GM21515 (cell line): ENCODE measurements at regions not wholly inside any gene's neighbourhood (a gene's known extent, or its start where the extent isn't known, plus 50 kb on each side); places are given as distances from the start of the nearest gene placed in this dataset.

Source experiments
- ATAC-seq: cut with Tn5 transposase; IDR thresholded peaks from one replicate; pipeline ENCODE4 v1.9.1; 2021; ENCODE audit not compliant: unreplicated experiment

- peak; percentile 54 for ATAC-seq
Observed at GRCh38 chr6:30396833-30397479, 52.0 kb downstream of the RPP21 start.

DNA sequence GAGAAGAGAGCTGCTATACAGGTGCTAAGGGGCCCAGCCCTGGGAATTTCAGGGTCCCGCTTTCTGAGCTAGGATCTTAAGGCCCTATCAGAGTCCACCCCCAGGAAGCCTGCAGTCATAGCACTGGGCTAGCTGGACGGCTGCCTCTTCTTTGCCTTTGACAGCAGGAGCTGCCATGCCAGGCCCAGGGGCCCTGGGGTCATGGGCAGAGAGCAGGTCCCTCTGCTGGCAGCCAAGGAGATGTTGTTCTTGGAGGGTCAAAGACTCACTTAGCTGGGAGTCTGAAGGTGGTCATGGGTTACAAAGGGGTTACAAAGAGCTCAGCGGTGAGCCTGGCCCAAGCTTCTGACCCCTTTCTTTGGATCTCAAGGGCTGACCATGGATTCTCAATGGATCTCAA, 52.7 kb downstream of the RPP21 start:
- ATAC-seq: no peak

DNA sequence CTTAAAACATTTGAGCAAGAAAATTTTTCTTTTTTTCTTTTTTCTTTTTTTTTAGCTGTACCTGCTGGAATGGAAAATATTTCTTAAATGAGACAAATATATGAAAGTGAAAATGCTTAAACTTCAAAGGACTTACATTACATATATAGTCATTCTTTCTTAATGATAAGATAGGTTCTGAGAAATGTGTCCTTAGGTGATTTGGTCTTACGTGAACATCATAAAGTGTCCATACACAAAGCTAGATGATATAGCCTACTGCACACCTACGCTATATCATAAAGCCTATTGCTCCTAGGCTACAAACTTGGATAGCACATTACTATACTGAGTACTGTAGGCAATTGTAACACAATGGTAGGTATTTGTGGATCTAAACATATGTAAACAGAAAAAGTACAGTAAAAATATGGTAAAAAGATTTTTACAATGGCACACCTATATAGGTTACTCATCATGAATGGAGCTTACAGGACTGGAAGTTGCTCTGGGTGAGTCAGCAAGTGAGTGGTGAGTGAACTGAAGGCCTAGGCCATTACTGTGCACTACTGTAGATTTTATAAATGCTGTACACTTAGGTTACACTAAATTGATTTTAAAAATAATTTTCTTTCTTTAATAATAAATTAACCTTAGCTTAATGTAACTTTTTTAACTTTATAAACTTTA, 54.6 kb downstream of the RPP21 start:
- no peak for ATAC-seq

DNA sequence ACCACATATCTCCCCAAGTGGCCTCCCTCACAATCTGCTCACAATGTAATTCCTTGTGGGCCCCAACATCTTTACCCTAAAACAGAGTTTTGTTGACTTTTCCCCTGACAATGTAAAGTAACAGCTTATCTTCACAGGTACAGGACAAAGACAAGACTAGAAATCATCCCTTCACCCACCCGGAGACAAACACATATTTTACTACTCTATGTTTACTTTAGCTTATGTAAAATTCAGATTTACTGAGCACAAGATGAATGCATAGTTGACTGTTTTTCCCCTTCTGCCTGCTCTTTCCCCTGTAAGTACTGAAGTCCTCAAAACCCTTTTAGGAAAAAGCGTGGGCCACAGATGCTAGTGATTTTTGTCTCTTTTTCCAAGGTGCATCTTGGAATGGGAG, 61.0 kb downstream of the RPP21 start:
- no peak for ATAC-seq

GRCh38 chr6:30409184-30409583, 64.2 kb downstream of the RPP21 start:
- ATAC-seq: no peak

DNA sequence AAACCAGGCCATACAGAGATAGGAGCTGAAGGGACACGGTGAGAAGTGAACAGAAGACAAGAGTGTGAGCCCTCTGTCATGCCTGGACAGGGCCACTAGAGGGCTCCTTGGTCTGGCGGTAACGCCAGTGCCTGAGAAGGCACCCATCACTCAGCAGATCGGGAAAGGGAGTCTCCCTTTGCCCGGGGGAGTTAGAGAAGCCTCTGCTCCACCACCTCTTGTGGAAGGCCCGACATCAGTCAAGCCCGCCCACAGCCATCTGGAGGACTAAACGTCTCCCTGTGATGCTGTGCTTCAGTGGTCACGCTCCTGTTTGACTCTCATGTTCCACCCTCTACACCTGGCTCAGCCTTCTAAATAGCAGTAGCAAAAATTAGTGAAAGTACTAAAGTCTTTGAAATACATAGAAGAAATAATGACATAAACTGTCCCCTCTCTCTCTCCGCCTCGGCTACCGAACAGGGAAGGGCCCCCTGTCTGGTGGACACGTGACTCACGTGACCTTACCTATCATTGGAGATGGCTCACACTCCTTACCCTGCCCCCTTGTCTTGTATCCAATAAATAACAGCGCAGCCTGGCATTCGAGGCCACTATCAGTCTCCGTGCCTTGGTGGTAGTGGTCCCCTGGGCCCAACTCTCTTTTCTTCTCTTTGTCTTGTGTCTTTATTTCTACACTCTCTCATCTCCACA, 66.7 kb downstream of the RPP21 start:
- ATAC-seq: no peak

DNA sequence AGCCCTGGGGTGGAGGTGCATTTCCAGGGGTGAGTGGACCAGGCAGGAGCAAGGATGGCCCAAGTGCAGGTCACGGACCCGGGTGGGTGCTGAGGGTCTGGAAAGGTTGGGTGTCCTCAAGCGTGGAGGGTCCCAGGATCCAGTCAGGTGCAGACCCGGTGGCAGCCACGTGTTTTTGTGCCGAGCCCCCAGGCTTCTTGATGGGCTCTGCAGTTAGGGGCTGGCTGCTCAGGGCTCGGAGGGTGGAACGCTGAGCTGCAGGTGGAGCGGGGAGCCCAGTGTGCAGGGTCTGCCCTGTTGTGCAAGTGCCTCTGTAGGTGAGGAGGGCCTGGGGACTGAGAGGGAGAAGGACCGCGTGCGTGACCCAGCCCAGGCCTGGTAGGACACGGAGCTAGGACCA, 70.9 kb upstream of the HLA-E start:
- no peak for ATAC-seq

DNA sequence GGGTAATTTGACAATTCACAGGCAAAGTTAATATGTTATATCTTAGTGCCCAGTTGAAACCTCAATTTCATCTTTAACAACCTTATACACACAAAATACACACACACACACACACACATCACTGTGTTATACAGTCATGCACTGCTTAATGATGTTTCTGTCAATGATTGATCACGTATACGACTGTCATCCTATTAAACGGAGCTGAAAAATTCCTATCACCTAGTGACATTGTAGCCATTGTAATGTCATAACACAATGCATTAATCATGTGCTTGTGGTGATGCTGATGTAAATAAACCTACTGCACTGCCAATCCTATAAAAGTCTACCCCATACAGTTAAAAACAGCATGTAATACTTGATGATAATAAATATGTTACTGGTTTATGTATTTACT, 64.8 kb upstream of the HLA-E start:
- ATAC-seq: no peak
